ENCODE measurements at regions not wholly inside any gene's neighbourhood (a gene's known extent, or its start where the extent isn't known, plus 50 kb on each side); places are given as distances from the start of the nearest gene placed in this dataset.

GRCh38 chr14:85273099-85273677 lies 256.8 kb upstream of the FLRT2 start:
- TF ChIP-seq POLR2A (IDR thresholded peaks at IDR 0.05; ENCODE audit: low read length) = no peak
- no peak for TF ChIP-seq CTCF (IDR thresholded peaks at IDR 0.05)
- no peak for TF ChIP-seq MAFK (IDR thresholded peaks at IDR 0.05; ENCODE audit: partially characterized antibody)
- no peak for TF ChIP-seq USF2 (IDR thresholded peaks at IDR 0.05)
- no peak for TF ChIP-seq PBX3 (IDR thresholded peaks at IDR 0.05)
- TF ChIP-seq REST (IDR thresholded peaks at IDR 0.05) = no peak
- no peak for TF ChIP-seq PHF8 (IDR thresholded peaks at IDR 0.05; ENCODE audit: borderline replicate concordance, low read depth)
- no peak for TF ChIP-seq BCL3 (IDR thresholded peaks at IDR 0.05)
- no peak for TF ChIP-seq ZNF302 (CRISPR knock-in tag; IDR thresholded peaks at IDR 0.05)
- no peak for TF ChIP-seq MAX (IDR thresholded peaks at IDR 0.05)
- TF ChIP-seq POLR2AphosphoS2 (conservative IDR thresholded peaks at IDR 0.05; ENCODE audit: low read length) = no peak
- TF ChIP-seq CEBPB (IDR thresholded peaks at IDR 0.05) = no peak
- no peak for TF ChIP-seq KDM1A (IDR thresholded peaks at IDR 0.05; ENCODE audit: low read depth)
